OCI-LY1 (cell line): ENCODE measurements at regions not wholly inside any gene's neighbourhood (a gene's known extent, or its start where the extent isn't known, plus 50 kb on each side); places are given as distances from the start of the nearest gene placed in this dataset.

Experiments
- H2AFZ ChIP-seq: fragments of 200-600 bp; sonication (generic), shearing (Covaris generic); 2 replicates; pipeline ENCODE4 v1.6.0; 2014; ENCODE audit warnings: antibody characterized with exemption, mild to moderate bottlenecking, low read length
- H3F3A ChIP-seq: fragments of 200-600 bp; sonication (generic), shearing (Covaris generic); 2 replicates; pipeline ENCODE4 v1.6.0; 2014; ENCODE audit warnings: mild to moderate bottlenecking, antibody characterized with exemption, low read length, moderate library complexity; ENCODE audit not compliant: insufficient read depth
- H3K27ac ChIP-seq: fragments of 200-600 bp; sonication (generic); 2 replicates; pipeline ENCODE4 v1.5.1; 2014; ENCODE audit warnings: low read length, mixed run types, mild to moderate bottlenecking, low read depth; ENCODE audit not compliant: poor library complexity, severe bottlenecking
- H3K27me3 ChIP-seq: fragments of 200-600 bp; sonication (generic); 2 replicates; pipeline ENCODE4 v1.6.0; 2014; ENCODE audit warnings: antibody characterized with exemption, mild to moderate bottlenecking, low read length, moderate library complexity; ENCODE audit not compliant: insufficient read depth
- H3K36me3 ChIP-seq: fragments of 200-600 bp; sonication (generic); 2 replicates; pipeline ENCODE4 v1.6.1; 2014; ENCODE audit warnings: mild to moderate bottlenecking, antibody characterized with exemption, low read length, moderate library complexity, mixed read lengths; ENCODE audit not compliant: insufficient read depth
- H3K4me1 ChIP-seq: fragments of 200-600 bp; sonication (generic); 2 replicates; pipeline ENCODE4 v1.5.1; 2014; ENCODE audit warnings: mild to moderate bottlenecking, low read length, moderate library complexity; ENCODE audit not compliant: insufficient read depth, severe bottlenecking
- H3K4me2 ChIP-seq: fragments of 200-600 bp; sonication (generic), shearing (Covaris generic); 2 replicates; pipeline ENCODE4 v1.6.1; 2014; ENCODE audit warnings: low read length
- H3K4me3 ChIP-seq: fragments of 200-600 bp; sonication (generic); 2 replicates; pipeline ENCODE4 v1.5.1; 2014; ENCODE audit warnings: low read length, low read depth, mild to moderate bottlenecking, mixed read lengths; ENCODE audit not compliant: poor library complexity, severe bottlenecking
- H3K79me2 ChIP-seq: fragments of 200-600 bp; shearing (Covaris generic); 2 replicates; pipeline ENCODE4 v1.6.1; 2016; ENCODE audit warnings: mixed run types, low read length, mixed read lengths; ENCODE audit not compliant: insufficient read depth
- H3K9ac ChIP-seq: fragments of 200-600 bp; sonication (generic), shearing (Covaris generic); 2 replicates; pipeline ENCODE4 v1.6.1; 2014; ENCODE audit warnings: mild to moderate bottlenecking, low read length, mixed read lengths
- H3K9me2 ChIP-seq: fragments of 200-600 bp; sonication (generic), shearing (Covaris generic); 2 replicates; pipeline ENCODE4 v1.6.1; 2014; ENCODE audit warnings: low read depth, mild to moderate bottlenecking, low read length, mixed read lengths
- H3K9me3 ChIP-seq: fragments of 200-600 bp; shearing (Covaris generic); 2 replicates; pipeline ENCODE4 v1.6.1; 2014; ENCODE audit warnings: low read length, mixed read lengths
- H4K20me1 ChIP-seq: fragments of 200-600 bp; sonication (generic), shearing (Covaris generic); 2 replicates; pipeline ENCODE4 v1.6.0; 2016; ENCODE audit warnings: mild to moderate bottlenecking, low read length; ENCODE audit not compliant: insufficient read depth
- EZH2 ChIP-seq: fragments of 200-600 bp; sonication (generic), shearing (Covaris generic); IDR thresholded peaks from 2 replicates; pipeline ENCODE4 v1.8.0; 2017; ENCODE audit warnings: borderline replicate concordance, mixed run types, mild to moderate bottlenecking, antibody characterized with exemption, low read length, moderate library complexity, mixed read lengths
- TF ChIP-seq, protein P1 (sequence below): fragments of 200-600 bp; sonication (generic), shearing (Covaris generic); IDR thresholded peaks from 2 replicates; pipeline ENCODE4 v1.5.1; 2017; ENCODE audit warnings: mild to moderate bottlenecking, antibody characterized with exemption, low read length, moderate library complexity, mixed read lengths

GRCh38 chr20:6384380-6384779 is 261.6 kb upstream of the FERMT1 start:
- Histone ChIP-seq H3K4me2 (no peak overlapping the region), H4K20me1 (no peaks in the 10 kb centered on the region), H3K36me3 (no peaks in the 10 kb centered on the region), H3F3A (no peaks in the 10 kb centered on the region), H3K79me2 (no peaks in the 10 kb centered on the region), H2AFZ (no peak overlapping the region), H3K4me3 (no peak overlapping the region), H3K4me1 (no peaks in the 10 kb centered on the region), H3K9ac (no peak overlapping the region), H3K27ac (no peak overlapping the region), H3K27me3 (no peaks in the 10 kb centered on the region), H3K9me2 (no peaks in the 10 kb centered on the region), H3K9me3 (no peaks in the 10 kb centered on the region)
- TF ChIP-seq, protein P1, sequence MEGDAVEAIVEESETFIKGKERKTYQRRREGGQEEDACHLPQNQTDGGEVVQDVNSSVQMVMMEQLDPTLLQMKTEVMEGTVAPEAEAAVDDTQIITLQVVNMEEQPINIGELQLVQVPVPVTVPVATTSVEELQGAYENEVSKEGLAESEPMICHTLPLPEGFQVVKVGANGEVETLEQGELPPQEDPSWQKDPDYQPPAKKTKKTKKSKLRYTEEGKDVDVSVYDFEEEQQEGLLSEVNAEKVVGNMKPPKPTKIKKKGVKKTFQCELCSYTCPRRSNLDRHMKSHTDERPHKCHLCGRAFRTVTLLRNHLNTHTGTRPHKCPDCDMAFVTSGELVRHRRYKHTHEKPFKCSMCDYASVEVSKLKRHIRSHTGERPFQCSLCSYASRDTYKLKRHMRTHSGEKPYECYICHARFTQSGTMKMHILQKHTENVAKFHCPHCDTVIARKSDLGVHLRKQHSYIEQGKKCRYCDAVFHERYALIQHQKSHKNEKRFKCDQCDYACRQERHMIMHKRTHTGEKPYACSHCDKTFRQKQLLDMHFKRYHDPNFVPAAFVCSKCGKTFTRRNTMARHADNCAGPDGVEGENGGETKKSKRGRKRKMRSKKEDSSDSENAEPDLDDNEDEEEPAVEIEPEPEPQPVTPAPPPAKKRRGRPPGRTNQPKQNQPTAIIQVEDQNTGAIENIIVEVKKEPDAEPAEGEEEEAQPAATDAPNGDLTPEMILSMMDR: no peak
- no peak for TF ChIP-seq EZH2

- no peak for TF ChIP-seq EZH2
- TF ChIP-seq, protein P1: no peak
- no peaks in the 10 kb centered on the region for H3K36me3 ChIP-seq
- H3K27ac ChIP-seq: no peak overlapping the region
- no peaks in the 10 kb centered on the region for H3F3A ChIP-seq
- no peaks in the 10 kb centered on the region for H3K4me1 ChIP-seq
- no peaks in the 10 kb centered on the region for H3K79me2 ChIP-seq
- no peak overlapping the region for H3K4me2 ChIP-seq
- H3K4me3 ChIP-seq: no peak overlapping the region
- H2AFZ ChIP-seq: no peak overlapping the region
- H3K27me3 ChIP-seq: no peaks in the 10 kb centered on the region
- no peak overlapping the region for H3K9ac ChIP-seq
- no peaks in the 10 kb centered on the region for H3K9me2 ChIP-seq
- H4K20me1 ChIP-seq: no peaks in the 10 kb centered on the region
- no peaks in the 10 kb centered on the region for H3K9me3 ChIP-seq
These were observed 259.1 kb upstream of the FERMT1 start for GRCh38 chr20:6381887-6382286.

- Histone ChIP-seq H3K9me2 (no peaks in the 10 kb centered on the region), H2AFZ (no peak overlapping the region), H3K4me1 (no peaks in the 10 kb centered on the region), H3K4me3 (no peak overlapping the region), H3K9me3 (no peaks in the 10 kb centered on the region), H3F3A (no peaks in the 10 kb centered on the region), H3K79me2 (no peaks in the 10 kb centered on the region), H3K27me3 (no peaks in the 10 kb centered on the region), H4K20me1 (no peaks in the 10 kb centered on the region), H3K27ac (no peak overlapping the region), H3K4me2 (no peak overlapping the region), H3K36me3 (no peaks in the 10 kb centered on the region), H3K9ac (no peak overlapping the region)
- no peak for TF ChIP-seq EZH2
- TF ChIP-seq, protein P1: no peak
These were observed 239.4 kb upstream of the FERMT1 start for GRCh38 chr20:6362245-6362644.
